ENCODE measurements at regions not wholly inside any gene's neighbourhood (a gene's known extent, or its start where the extent isn't known, plus 50 kb on each side); places are given as distances from the start of the nearest gene placed in this dataset.

DNA sequence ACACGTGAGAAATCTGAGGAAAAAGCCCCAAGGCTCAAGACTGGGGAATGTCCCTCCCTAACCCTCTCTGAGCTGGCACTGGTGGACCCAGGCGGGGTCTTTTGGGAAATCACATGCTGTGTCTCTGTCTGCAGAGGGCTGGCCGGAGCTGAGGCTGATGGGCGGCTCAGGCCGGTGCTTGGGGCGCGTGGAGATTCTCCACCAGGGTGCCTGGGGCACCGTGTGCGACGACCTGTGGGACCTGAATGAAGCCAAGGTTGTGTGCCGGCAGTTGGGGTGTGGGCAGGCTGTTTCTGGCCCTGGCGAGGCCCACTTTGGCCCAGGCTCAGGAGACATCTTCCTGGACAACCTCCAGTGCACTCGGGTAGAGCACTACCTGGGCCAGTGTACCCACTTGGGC, 65.7 kb downstream of the CUZD1 start:
- DNase-seq: no peak
- ChIA-PET CTCF (no interaction called here), POLR2A (ENCODE audit: unreplicated experiment) (no interaction called here)
- no TSS peak for BruUV-seq (replicated peaks)
- Histone ChIP-seq H2BK20ac (ENCODE audit: low read depth, low read length) (no peak overlapping the region), H3K14ac (replicated peaks; ENCODE audit: low read depth, low read length) (no peak overlapping the region), H3K9ac (ENCODE audit: low read depth, low read length) (no peak overlapping the region), H3K27me3 (ENCODE audit: control insufficient read depth, insufficient read depth, low read length) (no peaks in the 10 kb centered on the region), H3K4ac (ENCODE audit: low read depth, low read length) (no peak overlapping the region), H4K5ac (ENCODE audit: low read depth, low read length) (no peak overlapping the region), H3K4me1 (ENCODE audit: control insufficient read depth, insufficient read depth, low read length) (no peaks in the 10 kb centered on the region), H4K91ac (ENCODE audit: insufficient read depth, low read depth, low read length) (no peak overlapping the region), H2AK9ac (replicated peaks; ENCODE audit: low read depth, low read length, poor library complexity) (no peak overlapping the region), H3K4me3 (ENCODE audit: insufficient read depth, low read depth, low read length) (no peak overlapping the region), H2BK120ac (ENCODE audit: low read depth, low read length) (no peak overlapping the region), H2AK5ac (ENCODE audit: low read depth, low read length) (no peak overlapping the region), H3K36me3 (ENCODE audit: control insufficient read depth, insufficient read depth, low read length) (no peaks in the 10 kb centered on the region), H3K23ac (ENCODE audit: low read depth, low read length) (no peak overlapping the region), H3K9me3 (ENCODE audit: control insufficient read depth, insufficient read depth, low read length) (no peaks in the 10 kb centered on the region), H2BK5ac (ENCODE audit: low read depth, low read length, poor library complexity, severe bottlenecking) (no peak overlapping the region), H3K9me1 (ENCODE audit: insufficient read depth, low read length) (no peaks in the 10 kb centered on the region), H2AFZ (replicated peaks; ENCODE audit: low read length, poor library complexity) (no peak overlapping the region), H2BK15ac (ENCODE audit: low read depth, low read length) (no peak overlapping the region), H3K4me2 (ENCODE audit: low read depth, low read length) (no peak overlapping the region), H4K8ac (ENCODE audit: low read depth in 2 of 2, low read length in 2 of 2) (no peak overlapping the region), H3K27ac (ENCODE audit: insufficient read depth, low read length) (no peak overlapping the region), H3K18ac (ENCODE audit: low read depth, low read length) (no peak overlapping the region), H3K79me1 (ENCODE audit: low read depth in 1 of 2, low read length in 2 of 2) (no peaks in the 10 kb centered on the region), H3K56ac (ENCODE audit: extremely low read depth, insufficient read depth, low read length) (no peak overlapping the region), H4K20me1 (ENCODE audit: insufficient read depth, low read length) (no peaks in the 10 kb centered on the region)
- intact Hi-C loops (cut with micrococcal nuclease) (no loop called here), in situ Hi-C loops (cut with MboI; ENCODE audit: low sequenced_read_pairs) (no loop called here), dilution Hi-C loops (cut with HindIII; ENCODE audit: low sequenced_read_pairs, unreplicated experiment) (no loop called here)
- WGBS, 2 experiments (ENCODE audit: extremely low coverage in 2 of 2, insufficient read length in 1 of 2): 74% methylated on average over 5 of the region's 13 CpGs; no CpG with 5 or more reads in 1 of the 2 experiments
- no peak for ATAC-seq (ENCODE audit: low read depth)
- TF ChIP-seq MAFK (IDR thresholded peaks at IDR 0.05; ENCODE audit: low read depth, low read length) (no peak), CEBPB (IDR thresholded peaks at IDR 0.05; ENCODE audit: low read depth, low read length) (no peak)
